Ishikawa (cell line): ENCODE measurements at regions not wholly inside any gene's neighbourhood (a gene's known extent, or its start where the extent isn't known, plus 50 kb on each side); places are given as distances from the start of the nearest gene placed in this dataset.

Experiments used
- CREB1 ChIP-seq: IDR thresholded peaks from 2 replicates; pipeline ENCODE4 v1.6.1; 2012; ENCODE audit warnings: low read depth
- EGR1 ChIP-seq: IDR thresholded peaks from 2 replicates; pipeline ENCODE4 v1.6.1; 2012
- EP300 ChIP-seq: IDR thresholded peaks from 2 replicates; pipeline ENCODE4 v1.6.1; 2012; ENCODE audit warnings: borderline replicate concordance
- FOXM1 ChIP-seq: IDR thresholded peaks from 2 replicates; pipeline ENCODE4 v1.6.1; 2012; ENCODE audit warnings: low read depth, borderline replicate concordance
- NFIC ChIP-seq: IDR thresholded peaks from 2 replicates; pipeline ENCODE4 v1.6.1; 2012
- RAD21 ChIP-seq: IDR thresholded peaks from 2 replicates; pipeline ENCODE4 v1.6.1; 2012; ENCODE audit warnings: low read depth
- TAF1 ChIP-seq: IDR thresholded peaks from 2 replicates; pipeline ENCODE4 v1.6.1; 2012; ENCODE audit warnings: low read depth, mild to moderate bottlenecking
- TCF12 ChIP-seq: IDR thresholded peaks from 2 replicates; pipeline ENCODE4 v1.6.1; 2012; ENCODE audit warnings: low read depth
- TEAD4 ChIP-seq: IDR thresholded peaks from 2 replicates; pipeline ENCODE4 v1.6.1; 2012
- USF1 ChIP-seq: IDR thresholded peaks from 2 replicates; pipeline ENCODE4 v1.6.1; 2012
- YY1 ChIP-seq: IDR thresholded peaks from 2 replicates; pipeline ENCODE4 v1.6.1; 2012; ENCODE audit warnings: low read depth
- ZBTB7A ChIP-seq: IDR thresholded peaks from 2 replicates; pipeline ENCODE4 v1.6.1; 2012; ENCODE audit warnings: low read depth
- TF ChIP-seq, protein P1 (sequence below): IDR thresholded peaks from 2 replicates; pipeline ENCODE4 v1.6.1; 2012; ENCODE audit warnings: low read depth, mild to moderate bottlenecking
- TF ChIP-seq, protein P2 (sequence below): IDR thresholded peaks from 2 replicates; pipeline ENCODE4 v1.6.1; 2012

DNA sequence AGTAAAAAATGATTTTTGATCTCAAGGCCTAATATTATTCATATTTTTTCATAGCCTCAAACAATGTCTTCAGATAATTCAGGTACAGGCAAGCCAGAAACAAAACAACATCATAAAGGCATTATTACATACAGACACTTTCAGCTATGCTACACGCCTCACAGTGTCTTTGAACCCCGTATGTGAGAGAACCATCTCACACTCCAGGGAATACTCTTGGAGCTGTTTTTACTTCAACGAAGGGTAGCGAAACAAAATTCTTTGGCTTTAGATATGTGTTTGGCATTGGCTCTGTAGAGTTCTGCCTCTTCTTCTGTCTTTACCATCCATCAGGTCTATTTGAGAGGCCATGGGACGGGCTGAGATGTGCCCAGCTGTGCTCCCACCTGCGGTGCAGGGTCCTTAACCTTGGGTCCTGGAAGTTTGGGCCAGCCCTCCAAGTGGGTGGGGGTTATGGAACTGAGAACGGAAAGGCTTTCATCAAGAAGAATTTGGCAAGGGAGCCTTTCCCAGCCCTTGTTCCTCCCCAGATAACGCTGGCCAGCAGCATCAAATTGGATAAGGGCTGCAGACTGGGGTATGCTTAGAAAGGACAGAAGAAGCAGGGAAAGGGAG is 276.9 kb downstream of the TCF7L2 start:
- TF ChIP-seq NFIC (no peak), TEAD4 (no peak), TAF1 (no peak), FOXM1 (no peak), TCF12 (no peak), ZBTB7A (no peak)
- TF ChIP-seq, protein P1, sequence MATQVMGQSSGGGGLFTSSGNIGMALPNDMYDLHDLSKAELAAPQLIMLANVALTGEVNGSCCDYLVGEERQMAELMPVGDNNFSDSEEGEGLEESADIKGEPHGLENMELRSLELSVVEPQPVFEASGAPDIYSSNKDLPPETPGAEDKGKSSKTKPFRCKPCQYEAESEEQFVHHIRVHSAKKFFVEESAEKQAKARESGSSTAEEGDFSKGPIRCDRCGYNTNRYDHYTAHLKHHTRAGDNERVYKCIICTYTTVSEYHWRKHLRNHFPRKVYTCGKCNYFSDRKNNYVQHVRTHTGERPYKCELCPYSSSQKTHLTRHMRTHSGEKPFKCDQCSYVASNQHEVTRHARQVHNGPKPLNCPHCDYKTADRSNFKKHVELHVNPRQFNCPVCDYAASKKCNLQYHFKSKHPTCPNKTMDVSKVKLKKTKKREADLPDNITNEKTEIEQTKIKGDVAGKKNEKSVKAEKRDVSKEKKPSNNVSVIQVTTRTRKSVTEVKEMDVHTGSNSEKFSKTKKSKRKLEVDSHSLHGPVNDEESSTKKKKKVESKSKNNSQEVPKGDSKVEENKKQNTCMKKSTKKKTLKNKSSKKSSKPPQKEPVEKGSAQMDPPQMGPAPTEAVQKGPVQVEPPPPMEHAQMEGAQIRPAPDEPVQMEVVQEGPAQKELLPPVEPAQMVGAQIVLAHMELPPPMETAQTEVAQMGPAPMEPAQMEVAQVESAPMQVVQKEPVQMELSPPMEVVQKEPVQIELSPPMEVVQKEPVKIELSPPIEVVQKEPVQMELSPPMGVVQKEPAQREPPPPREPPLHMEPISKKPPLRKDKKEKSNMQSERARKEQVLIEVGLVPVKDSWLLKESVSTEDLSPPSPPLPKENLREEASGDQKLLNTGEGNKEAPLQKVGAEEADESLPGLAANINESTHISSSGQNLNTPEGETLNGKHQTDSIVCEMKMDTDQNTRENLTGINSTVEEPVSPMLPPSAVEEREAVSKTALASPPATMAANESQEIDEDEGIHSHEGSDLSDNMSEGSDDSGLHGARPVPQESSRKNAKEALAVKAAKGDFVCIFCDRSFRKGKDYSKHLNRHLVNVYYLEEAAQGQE = no peak
- TF ChIP-seq, protein P2, sequence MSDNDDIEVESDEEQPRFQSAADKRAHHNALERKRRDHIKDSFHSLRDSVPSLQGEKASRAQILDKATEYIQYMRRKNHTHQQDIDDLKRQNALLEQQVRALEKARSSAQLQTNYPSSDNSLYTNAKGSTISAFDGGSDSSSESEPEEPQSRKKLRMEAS = no peak

GRCh38 chr10:113228530-113228929 is 278.5 kb downstream of the TCF7L2 start:
- TF ChIP-seq TEAD4 (no peak), USF1 (no peak), TCF12 (no peak), ZBTB7A (no peak), FOXM1 (no peak), CREB1 (no peak), EP300 (no peak)
- TF ChIP-seq, protein P2 = no peak
- TF ChIP-seq, protein P1 = no peak

- TF ChIP-seq USF1 (no peak), NFIC (no peak), FOXM1 (no peak), YY1 (no peak), TEAD4 (no peak), RAD21 (no peak), CREB1 (no peak)
Observed at GRCh38 chr10:113230011-113230610, 280.1 kb downstream of the TCF7L2 start.

GRCh38 chr10:113232928-113233511 is 283.0 kb downstream of the TCF7L2 start:
- TF ChIP-seq RAD21 (0 out of 2 replicates have a peak, but pooled peaks have one; percentile 6), CREB1 (no peak)

DNA sequence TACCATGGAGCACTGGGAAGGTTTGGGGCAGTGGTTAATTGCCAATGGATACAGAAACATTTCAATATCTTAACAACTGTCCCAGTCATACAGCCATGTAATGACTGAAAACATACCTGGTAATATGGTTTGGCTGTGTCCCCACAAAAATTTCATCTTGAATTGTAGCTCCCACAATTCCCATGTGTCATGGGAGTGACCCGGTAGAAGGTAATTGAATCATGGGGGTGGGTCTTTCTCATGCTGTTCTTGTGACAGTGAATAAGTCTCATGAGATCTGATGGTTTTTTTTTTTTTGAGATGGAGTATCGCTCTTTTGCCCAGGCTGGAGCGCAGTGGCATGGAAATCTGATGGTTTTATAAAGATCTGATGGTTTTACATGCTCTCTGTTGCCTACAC is 284.4 kb downstream of the TCF7L2 start:
- TF ChIP-seq EP300 = no peak
- TF ChIP-seq EGR1 = no peak
- TF ChIP-seq, protein P1 = no peak
